ENCODE measurements at regions not wholly inside any gene's neighbourhood (a gene's known extent, or its start where the extent isn't known, plus 50 kb on each side); places are given as distances from the start of the nearest gene placed in this dataset.

DNA sequence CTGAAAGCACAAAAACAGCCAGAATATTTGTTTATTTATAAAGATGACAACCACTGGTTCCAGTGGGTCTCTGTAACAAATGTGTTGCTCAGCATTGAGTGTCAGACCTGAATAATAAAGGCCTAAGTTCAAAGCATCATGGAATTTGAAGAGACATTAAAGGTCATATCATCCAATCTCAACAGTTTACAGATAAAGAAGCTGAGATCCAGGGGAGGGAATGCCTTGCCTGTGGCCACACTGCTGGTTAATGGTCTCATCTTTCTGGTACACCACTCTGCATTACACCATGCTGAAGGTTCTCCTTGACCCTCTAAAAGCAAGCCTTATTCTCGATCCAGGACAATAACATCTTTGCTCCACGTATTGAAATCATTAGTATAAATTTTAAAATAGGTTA lies 446.5 kb upstream of the ACVR2A start:
- no peak for DNase-seq

DNA sequence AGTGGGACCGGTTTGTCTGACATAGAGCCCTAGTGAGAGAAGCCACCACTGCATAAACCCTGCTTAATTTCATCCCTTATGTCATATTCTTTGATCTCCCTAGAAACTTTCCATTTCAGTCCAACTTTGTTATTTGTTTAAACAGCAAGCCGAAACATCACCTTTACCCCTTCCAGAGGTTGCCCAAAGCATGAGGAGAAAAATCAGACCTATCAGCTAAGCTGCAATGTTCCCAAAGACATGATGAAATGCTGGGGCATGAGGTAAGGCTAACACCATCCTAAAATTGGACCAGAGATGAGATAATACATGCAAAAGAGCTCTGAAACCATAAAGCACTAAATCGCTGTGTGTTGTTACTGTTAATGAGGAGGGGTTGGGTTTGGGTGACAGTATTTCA lies 447.9 kb upstream of the ACVR2A start:
- no peak for DNase-seq

DNA sequence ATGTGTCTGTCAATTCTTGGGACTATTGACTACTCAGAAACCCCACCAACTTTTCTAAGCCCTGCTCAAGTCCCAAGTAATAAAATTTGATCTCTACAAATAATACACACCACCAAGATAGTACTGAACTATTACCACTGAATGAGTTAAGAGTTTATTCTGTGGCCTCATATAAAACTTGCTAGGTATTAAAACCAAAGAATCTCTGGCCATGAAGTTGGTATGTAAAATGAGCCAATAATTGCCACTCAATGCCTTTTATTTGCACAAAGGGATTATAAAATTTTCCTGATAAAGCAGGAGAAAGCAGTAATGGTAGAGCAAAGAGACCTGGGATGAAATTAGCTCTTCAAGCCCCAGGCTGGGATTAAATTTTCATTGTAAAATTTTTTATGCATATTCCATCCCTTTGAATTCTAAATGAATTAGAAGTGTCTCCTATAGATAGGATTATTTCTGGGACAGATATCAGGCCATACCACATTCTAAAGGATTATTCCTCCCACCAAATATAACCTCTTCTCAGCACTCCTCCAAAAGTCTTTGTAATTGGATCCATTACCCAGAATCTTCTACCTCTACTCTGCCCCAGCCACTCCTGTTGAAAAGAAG lies 450.5 kb upstream of the ACVR2A start:
- DNase-seq = no peak

DNA sequence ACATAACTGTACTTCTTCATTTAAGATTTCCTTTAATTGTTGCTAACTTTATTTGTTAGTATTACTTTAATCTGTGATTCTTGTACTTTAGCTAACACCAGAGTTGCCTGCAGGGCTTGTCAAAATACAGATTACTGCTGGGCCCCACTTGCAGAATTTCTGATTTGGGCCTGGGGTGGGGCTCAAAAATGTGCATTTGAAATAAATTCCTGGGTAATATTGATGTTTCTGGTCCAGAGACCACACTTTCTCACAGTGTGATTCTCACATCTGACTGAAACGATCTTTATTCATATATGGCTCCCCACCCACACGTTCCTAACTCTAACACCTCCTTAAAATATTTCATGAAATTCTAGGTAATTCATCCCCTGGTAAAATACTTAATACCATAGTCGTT lies 452.6 kb upstream of the ACVR2A start:
- no peak for DNase-seq

DNA sequence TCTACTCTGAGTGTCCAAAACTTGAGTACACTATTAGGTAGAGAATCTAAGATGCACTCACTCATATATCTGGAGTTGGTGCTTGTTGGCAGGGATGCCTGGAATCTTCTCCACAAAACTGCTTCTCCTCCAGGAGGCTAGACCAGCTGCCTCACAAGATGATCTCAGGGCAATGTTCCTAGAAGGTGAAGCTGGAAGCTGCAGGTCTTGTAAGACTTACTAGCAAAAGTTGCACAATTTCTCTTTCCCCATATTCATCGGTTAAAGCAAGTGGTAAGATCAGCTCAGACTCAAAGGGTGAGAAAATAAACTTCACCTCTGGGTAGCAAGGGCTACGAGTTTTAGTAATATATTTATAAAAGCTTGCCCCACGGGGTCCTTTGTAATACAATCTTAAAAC lies 454.4 kb upstream of the ACVR2A start:
- no peak for DNase-seq

DNA sequence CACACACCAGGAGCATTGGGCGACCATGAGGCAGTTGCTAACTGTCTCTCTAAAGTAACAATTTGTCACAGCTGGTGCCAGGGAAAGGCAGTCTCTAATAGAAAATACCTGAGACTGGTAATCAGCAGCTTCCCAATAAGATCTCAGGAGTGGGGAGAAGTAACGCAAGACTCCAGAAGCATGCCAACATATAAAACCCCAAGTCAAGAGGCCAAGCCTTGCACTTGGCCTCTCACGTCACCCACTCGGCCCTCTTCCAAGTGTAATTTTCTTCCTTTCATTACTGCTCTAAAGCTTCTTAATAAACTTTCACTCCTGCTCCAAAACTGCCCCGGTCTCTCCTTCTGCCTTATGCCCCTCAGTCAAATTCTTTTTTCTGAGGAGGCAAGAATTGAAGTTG lies 455.6 kb upstream of the ACVR2A start:
- DNase-seq = no peak

DNA sequence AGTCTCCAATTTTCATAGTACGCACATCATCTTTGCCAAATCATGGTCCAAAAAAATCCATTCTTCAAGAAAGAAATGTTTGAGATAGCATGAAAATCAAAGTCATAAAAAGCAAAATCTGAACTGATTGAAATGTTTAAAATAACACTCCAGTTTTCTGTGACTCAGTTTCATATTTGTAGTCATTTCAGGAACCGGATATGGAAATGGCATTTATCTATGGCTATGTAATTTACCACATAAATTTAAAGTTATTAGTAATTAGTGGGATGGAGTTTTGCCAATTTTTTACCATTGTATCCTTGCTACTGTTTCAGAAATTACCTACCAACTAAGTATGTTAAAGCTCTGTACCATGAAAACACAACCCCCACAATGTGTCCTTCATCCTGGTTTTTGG lies 456.6 kb upstream of the ACVR2A start:
- no peak for DNase-seq

DNA sequence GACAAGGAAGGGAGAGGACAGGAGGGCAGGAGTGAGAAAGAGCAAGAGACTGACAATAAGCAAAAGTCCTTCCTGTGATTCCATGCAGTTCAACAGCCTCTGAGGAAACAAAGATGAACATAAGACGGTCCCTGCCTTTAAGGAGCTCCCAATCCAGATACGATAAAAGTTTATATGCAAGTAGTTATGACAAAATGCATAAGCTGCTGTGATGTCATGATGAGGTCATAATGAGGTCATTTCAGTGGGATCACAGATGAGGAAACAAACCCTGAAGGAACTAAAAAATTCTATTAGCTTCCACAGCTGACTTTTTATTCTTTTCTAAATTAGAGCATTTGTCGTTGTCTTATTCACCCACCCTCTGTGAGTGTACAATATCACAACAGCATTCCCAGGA lies 458.5 kb upstream of the ACVR2A start:
- DNase-seq = no peak

DNA sequence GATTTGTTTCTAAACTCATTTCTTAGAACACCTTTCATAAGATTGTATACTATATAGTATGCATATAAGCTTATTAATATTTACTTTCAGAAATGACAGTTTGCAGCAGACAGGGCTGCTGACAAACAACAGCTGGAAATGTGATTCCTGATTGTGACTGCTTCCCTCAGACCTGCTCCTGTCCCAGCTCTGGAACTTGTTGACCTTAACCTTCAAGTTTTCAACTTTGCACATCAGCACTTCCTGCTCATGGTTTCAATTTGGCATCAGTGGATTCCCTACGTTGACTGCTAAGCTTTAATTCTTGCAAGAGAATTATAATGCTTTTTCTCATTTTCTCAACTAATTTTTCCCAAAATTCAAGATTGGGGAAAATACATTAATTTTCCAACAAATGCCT lies 459.2 kb upstream of the ACVR2A start:
- DNase-seq = no peak

DNA sequence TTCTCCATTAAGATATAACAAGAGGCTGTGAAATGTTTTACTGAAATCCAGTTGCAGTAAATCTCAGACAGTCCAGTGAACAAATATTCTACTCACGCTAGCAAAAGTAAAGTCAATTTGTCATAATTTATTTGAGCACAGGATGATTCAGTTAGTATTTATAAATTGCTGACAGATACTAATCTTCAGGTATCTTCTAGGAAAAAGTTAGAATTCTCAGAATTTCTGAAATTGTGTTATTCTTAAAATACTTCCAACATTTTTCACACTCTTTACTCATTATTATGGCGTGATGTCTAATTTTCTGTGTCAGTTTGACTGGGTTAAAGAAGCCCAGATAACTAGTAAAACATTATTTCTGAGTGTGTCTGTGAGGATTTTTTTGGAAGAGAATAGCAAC lies 460.2 kb upstream of the ACVR2A start:
- no peak for DNase-seq

DNA sequence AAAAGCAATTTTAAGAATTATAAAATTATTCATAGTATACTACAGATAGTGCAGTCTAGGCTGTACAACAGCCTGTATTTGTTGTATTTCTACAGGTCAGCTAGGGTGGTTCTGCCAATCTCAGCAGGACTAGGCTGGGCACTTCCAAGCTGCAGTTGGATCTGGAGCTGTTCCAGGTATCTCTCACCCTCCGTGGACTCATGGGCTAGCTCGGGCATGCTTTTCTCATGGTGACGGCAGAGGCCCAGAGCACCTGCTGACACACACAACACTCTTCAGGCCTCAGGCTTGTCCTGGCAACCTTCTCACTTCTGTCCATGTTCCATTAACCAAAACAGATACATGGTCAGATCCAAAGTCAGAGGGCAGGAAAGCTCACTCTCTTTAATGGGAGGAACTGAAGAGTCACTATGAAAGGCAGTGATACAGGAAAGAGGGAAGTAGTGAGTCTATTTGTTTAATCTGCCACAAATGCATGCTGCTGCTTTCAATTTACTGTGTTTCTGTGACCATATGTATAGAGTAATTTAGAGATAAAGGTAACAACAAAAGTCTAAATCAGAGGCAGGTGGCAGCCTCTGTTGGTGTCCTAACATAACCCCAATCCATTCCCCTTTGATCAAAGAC lies 462.4 kb upstream of the ACVR2A start:
- DNase-seq = no peak

DNA sequence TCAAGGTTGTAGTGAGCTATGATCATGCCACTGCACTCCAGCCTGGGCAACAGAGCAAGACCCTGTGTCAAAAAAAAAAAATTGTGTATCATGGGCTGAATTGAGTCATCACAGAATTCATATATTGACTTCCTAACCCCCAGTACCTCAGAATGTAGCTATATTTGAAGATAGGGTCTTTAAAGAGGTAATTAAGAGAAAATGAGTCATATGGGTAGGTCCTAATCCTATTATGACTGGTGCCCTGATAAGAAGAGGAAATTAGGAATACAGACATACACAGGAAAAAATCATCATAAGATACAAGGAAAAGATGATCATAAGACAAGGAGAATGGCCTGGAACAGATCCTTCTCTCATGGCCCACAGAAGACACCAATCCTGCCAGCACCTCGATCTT lies 466.4 kb upstream of the ACVR2A start:
- no peak for DNase-seq

DNA sequence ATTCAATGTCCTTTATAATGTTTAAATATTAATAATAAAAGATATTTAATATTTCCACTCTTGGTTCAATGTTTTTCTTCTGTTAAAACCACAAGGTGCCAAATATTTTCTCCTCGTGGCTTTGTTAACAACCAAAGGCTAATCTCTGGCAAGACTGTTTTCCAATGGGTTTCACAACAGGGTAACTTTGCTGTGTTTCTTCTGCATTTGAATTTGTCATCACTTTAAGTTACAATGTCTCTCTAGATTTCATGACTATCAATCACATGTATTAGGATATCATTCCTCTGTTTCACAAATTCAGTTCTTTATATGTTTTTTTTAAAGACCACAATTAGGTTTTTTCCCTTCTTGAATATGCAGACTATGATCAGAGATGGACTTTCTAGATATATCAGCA lies 469.8 kb upstream of the ACVR2A start:
- DNase-seq = no peak

DNA sequence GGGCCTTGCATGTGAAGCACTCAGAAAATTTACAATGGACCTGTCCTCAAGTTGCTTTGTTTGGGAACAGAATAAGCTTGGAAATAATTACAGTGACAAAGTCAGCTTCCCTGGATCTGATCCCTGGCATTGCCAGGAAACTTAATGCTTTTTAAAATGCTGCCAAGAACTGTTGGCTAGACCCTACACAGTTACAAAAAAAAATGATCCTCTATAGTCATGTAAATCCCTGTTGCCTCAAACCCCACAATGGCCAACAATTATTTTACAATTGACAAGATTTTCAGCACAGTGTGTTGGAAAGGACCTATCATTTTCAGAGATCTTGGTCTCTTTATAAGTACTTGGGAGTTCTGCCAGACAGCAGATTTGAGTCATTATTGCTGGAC lies 470.4 kb upstream of the ACVR2A start:
- DNase-seq = no peak

DNA sequence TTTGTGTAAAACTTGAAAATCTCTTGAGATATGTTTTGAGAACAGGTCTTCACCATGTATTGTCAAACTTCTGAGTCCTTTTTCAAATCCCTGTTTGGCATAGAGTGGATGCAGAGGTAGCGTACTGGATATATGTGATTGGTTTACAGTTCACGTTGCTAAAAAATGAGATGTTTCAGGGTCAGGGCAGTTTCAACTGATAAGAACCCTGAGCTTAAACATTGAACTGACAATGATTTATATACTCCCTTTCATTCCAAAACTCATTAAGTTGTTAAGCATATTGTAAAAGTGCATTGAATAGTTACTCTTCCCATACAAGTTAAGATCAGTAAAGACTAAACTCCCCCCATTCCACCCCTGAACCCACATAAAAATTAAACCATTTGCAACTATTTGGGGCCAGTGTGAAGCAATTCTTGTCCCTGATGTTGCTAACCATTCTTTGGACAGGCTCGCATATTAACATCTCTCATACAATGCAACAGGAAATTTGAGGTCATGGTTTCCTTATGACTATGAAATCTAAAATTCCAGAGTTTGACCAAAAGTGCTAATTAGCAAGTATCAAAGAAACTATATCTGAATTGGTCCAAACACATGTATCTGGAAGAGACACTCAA lies 470.9 kb upstream of the ACVR2A start:
- no peak for DNase-seq

DNA sequence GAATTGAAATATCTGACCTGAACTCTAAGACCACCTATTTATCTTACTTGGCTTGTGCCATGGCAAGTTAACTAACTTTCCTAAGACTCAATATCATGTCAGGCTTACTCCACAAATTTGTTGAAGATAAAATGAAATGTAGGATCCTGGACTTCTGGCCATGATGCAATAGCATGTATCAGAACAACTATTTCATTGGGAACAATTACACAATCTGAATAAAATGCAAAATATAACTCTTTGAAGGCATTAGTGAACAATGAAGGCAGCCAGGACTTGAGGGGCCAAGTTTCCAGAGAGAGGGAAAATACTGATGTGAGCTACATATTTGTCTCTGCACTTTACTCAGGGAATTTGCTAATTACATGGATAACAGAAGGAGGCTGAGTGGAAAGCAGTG lies 476.5 kb upstream of the ACVR2A start:
- DNase-seq = no peak

DNA sequence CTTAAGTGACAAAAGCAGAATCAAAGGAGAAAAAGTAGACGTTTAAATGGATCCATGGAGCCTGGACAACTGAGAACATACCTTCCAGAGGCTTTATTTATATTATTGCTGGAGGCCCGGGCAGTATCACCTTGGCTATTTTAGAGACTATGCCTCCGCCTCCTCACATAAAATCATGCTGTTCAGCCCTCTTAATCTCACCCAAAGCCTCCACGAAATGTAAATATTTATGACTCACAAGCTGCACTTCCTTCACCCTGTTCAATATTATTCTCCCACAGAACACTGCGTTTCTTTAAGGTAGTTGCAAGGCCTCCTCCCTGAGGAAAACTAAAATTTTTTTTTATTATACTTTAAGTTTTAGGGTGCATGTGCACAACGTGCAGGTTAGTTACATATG lies 478.6 kb upstream of the ACVR2A start:
- no peak for DNase-seq

DNA sequence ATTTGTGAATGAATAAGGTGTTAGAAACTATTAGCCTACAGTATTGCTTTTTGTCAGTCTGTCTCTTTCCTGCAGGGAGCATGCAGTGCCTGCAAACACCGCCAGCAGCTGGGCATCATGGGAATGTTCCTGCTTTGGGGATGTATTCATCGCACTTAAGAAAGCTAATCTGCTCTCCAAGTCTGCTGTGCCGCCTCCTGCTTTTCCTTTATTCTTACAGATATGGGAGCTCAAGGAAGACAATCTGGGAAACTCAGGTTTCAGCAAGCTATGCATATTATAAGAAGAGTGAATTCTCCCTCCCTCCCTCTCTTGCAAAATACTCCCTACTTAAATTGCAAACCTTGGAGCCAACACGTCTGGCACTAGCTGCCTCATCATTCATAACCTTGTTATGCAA lies 479.2 kb upstream of the ACVR2A start:
- DNase-seq = peak in 1 of 2 donors; percentile 63

DNA sequence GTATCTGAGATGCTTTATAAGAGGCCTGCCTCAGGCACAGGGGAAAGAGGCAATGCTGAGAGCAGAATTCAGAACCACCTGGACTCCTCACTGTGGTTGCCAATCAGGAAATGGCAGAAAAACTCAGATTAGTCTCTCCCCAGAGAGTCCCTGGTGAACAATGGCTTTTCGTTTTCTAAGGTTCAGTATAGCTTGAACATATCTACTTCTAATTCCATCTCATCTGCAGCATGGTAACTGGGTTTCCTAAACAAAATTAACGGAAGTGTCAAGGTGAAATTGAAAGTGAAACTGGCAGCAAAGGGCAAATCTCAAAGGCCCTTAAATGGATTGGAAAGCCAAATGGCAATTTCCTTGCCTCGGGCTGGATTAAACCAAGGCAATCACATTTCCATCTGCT lies 480.2 kb upstream of the ACVR2A start:
- no peak for DNase-seq

DNA sequence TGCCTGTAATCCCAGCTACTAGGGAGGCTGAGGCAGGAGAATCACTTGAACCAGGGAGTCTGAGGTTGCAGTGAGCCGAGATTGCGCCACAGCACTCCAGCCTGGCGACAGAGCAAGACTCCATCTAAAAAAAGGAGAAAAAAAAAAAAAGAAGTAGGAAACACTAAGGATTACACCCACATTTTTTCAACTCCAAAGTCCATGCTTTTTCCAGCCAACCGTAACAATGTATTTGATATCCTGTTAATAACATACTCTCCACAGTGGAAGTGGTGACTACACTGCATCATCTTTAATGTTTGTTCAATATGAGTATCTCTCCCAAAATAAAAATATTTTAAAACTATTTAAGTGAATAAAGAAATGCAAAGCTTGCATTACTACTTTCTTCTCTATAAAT lies 481.6 kb upstream of the ACVR2A start:
- DNase-seq = no peak

DNA sequence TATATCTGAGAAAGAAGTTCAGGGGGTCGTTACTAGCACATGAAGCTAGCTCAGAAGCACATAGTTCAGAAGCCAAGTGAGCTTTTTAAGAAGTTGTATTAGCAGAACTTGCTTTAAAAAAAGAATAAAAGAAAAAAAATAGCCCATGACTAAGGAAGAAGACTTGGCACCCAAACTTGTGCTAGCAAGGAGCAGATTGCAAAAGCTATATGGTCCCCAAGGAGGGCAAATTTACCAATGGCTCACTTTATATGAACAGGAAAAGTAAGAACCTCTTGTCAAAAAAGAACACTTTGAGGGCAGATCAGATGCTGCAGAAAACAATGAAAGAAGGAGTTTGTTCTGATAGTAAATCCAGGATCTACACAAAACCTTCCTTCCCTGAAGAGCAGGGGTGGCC lies 486.5 kb upstream of the ACVR2A start:
- no peak for DNase-seq

DNA sequence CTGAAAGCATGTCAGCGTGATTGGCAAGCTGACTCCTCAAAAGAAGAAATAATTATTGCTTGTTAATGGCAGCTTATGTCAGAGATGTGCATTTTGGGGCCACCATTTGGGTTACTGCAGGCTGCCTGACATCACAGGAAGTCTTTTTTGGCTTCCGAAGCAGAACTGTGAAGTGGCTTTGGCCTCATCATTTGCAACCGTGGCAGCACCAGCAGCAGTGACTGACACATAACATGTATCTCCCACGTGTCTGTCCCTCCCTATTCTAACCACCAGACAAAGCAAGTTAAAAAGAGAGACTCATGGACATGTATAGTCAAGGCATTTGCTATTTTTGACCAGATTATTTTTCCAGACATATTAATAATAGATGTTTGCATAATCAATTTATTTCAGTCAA lies 488.7 kb upstream of the ACVR2A start:
- DNase-seq = no peak

DNA sequence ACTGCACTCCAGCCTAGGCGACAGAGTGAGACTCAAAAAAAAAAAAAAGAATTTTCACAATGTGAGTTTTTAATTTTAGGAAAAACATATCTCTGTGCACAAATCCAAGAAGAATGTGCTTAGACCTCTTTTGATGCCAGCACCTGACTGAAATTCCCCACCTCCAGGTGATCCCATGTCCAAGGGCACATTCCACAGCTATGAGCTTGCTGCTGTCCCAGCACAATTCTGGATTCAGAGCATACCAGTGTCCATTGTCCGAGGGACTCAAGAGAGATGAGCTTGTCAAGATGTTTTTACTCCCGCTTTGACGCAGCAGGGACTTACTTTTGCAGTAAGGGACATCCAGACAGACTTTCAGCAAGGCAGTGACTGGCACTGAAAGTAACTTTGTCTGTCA lies 489.1 kb upstream of the ACVR2A start:
- no peak for DNase-seq

DNA sequence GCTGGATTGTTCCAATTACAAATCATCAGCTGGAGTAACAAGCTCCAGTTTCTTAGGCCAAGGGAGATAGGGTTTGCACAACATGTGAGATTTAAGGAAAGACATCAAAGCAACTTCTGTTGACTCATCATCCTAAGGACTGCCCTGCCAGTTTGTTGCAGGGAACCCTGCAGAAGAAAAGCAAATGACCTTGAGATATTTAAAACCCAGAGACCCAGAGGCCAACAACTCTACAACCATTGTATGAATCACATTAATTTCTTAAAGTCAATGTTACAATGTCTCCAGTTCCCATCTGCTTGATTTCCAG lies 491.8 kb upstream of the ACVR2A start:
- no peak for DNase-seq
